Umbilical cord (tissue), 1 donor: ENCODE measurements at regions not wholly inside any gene's neighbourhood (a gene's known extent, or its start where the extent isn't known, plus 50 kb on each side); places are given as distances from the start of the nearest gene placed in this dataset.
"Not testable (repeated sequence)": the region's sequence is repeated elsewhere in the genome, so short reads cannot be mapped to it uniquely, and the experiment has no call there.

Source experiments
- DNase-seq: peaks from one replicate; pipeline ENCODE4 v3.0.0-alpha.2; 2015; ENCODE audit warnings: low spot score

- DNase-seq, result no peak
Measured at GRCh38 chr10:3272300-3272699, 99.7 kb upstream of the PITRM1 start.

- no peak for DNase-seq
Measured at GRCh38 chr10:3271354-3272115, 99.0 kb upstream of the PITRM1 start.

GRCh38 chr10:3270577-3271316 is 98.2 kb upstream of the PITRM1 start:
- DNase-seq, result no peak

GRCh38 chr10:3268025-3268424 is 95.4 kb upstream of the PITRM1 start:
- no peak for DNase-seq

- DNase-seq, result no peak
Measured at GRCh38 chr10:3265088-3265487, 92.5 kb upstream of the PITRM1 start.

GRCh38 chr10:3264161-3264761 is 91.7 kb upstream of the PITRM1 start:
- peak; percentile 25 for DNase-seq

GRCh38 chr10:3263747-3264146 is 91.2 kb upstream of the PITRM1 start:
- DNase-seq, result no peak

GRCh38 chr10:3263082-3263481 is 90.5 kb upstream of the PITRM1 start:
- DNase-seq, result no peak

- no peak for DNase-seq
Measured at GRCh38 chr10:3261921-3262320, 89.3 kb upstream of the PITRM1 start.

- DNase-seq, result no peak
Measured at GRCh38 chr10:3260066-3260834, 87.7 kb upstream of the PITRM1 start.

GRCh38 chr10:3259499-3259898 is 86.9 kb upstream of the PITRM1 start:
- no peak for DNase-seq

GRCh38 chr10:3258394-3258793 is 85.8 kb upstream of the PITRM1 start:
- DNase-seq, result peak; percentile 31

GRCh38 chr10:3255616-3256015 is 83.0 kb upstream of the PITRM1 start:
- no peak for DNase-seq

- no peak for DNase-seq
Measured at GRCh38 chr10:3255075-3255474, 82.5 kb upstream of the PITRM1 start.

- DNase-seq, result not testable (repeated sequence)
Measured at GRCh38 chr10:3253974-3254373, 81.4 kb upstream of the PITRM1 start.

GRCh38 chr10:3251172-3251571 is 78.6 kb upstream of the PITRM1 start:
- no peak for DNase-seq

- DNase-seq, result peak; percentile 32
Measured at GRCh38 chr10:3249307-3249889, 76.8 kb upstream of the PITRM1 start.

GRCh38 chr10:3248526-3249306 is 76.1 kb upstream of the PITRM1 start:
- peak; percentile 96 for DNase-seq

GRCh38 chr10:3245395-3245794 is 72.8 kb upstream of the PITRM1 start:
- DNase-seq, result no peak

GRCh38 chr10:3241967-3242650 is 69.5 kb upstream of the PITRM1 start:
- no peak for DNase-seq
